ENCODE measurements at regions not wholly inside any gene's neighbourhood (a gene's known extent, or its start where the extent isn't known, plus 50 kb on each side); places are given as distances from the start of the nearest gene placed in this dataset.
"Not testable (repeated sequence)": the region's sequence is repeated elsewhere in the genome, so short reads cannot be mapped to it uniquely, and the experiment has no call there.

GRCh38 chr13:18567890-18568289 lies 613.7 kb downstream of the TUBA3C start:
- TF ChIP-seq POLR2AphosphoS5 (IDR thresholded peaks at IDR 0.05; ENCODE audit: borderline replicate concordance, low read depth, low read length); EZH2 (IDR thresholded peaks at IDR 0.05): not testable (repeated sequence)

Measured in SK-N-MC (cell line).